ENCODE measurements at regions not wholly inside any gene's neighbourhood (a gene's known extent, or its start where the extent isn't known, plus 50 kb on each side); places are given as distances from the start of the nearest gene placed in this dataset.
A peak's percentile ranks its signal among the peaks of the same experiment; 100 is the strongest.
"Not testable (repeated sequence)": the region's sequence is repeated elsewhere in the genome, so short reads cannot be mapped to it uniquely, and the experiment has no call there.

- DNase-seq = no peak
Observed at GRCh38 chrX:146581981-146582712, 227.4 kb upstream of the CXorf51B start.

- DNase-seq = no peak
Observed at GRCh38 chrX:146602246-146602645, 207.3 kb upstream of the CXorf51B start.

- DNase-seq = no peak
Observed at GRCh38 chrX:146604196-146604595, 205.4 kb upstream of the CXorf51B start.

- DNase-seq = no peak
Observed at GRCh38 chrX:146614663-146615478, 194.7 kb upstream of the CXorf51B start.

GRCh38 chrX:146615628-146616348 is 193.8 kb upstream of the CXorf51B start:
- DNase-seq = no peak

GRCh38 chrX:146619943-146620342 is 189.6 kb upstream of the CXorf51B start:
- DNase-seq = not testable (repeated sequence)

GRCh38 chrX:146658379-146658778 is 151.2 kb upstream of the CXorf51B start:
- DNase-seq = no peak

- DNase-seq = no peak
Observed at GRCh38 chrX:146707781-146708180, 101.8 kb upstream of the CXorf51B start.

- DNase-seq = not testable (repeated sequence)
Observed at GRCh38 chrX:146708866-146709265, 100.7 kb upstream of the CXorf51B start.

GRCh38 chrX:146754268-146754667 is 55.3 kb upstream of the CXorf51B start:
- DNase-seq = peak; percentile 31

- no peak for DNase-seq
Observed at GRCh38 chrX:146755214-146755613, 54.4 kb upstream of the CXorf51B start.

Measured in midbrain (tissue), 1 donor.